DOHH2 (cell line): ENCODE measurements at regions not wholly inside any gene's neighbourhood (a gene's known extent, or its start where the extent isn't known, plus 50 kb on each side); places are given as distances from the start of the nearest gene placed in this dataset.
A peak's percentile ranks its signal among the peaks of the same experiment; 100 is the strongest.

Source experiments
- CTCF ChIP-seq: fragments of 200-600 bp; sonication (generic); IDR thresholded peaks from one replicate; pipeline ENCODE4 v1.5.1; 2014; ENCODE audit warnings: antibody characterized with exemption, mild to moderate bottlenecking, low read depth, low read length; ENCODE audit not compliant: poor library complexity, severe bottlenecking
- EZH2phosphoT487 ChIP-seq: fragments of 200-600 bp; sonication (generic); IDR thresholded peaks from 2 replicates; pipeline ENCODE4 v1.6.1; 2017; ENCODE audit warnings: borderline replicate concordance, mild to moderate bottlenecking, antibody characterized with exemption, low read length, moderate library complexity, mixed read lengths

- peak; percentile 78 for TF ChIP-seq CTCF
- no peak for TF ChIP-seq EZH2phosphoT487
Observed at GRCh38 chr10:84783386-84783785, 455.0 kb downstream of the CCSER2 start.
